Glutamatergic neuron (in vitro differentiated cells): ENCODE measurements at regions not wholly inside any gene's neighbourhood (a gene's known extent, or its start where the extent isn't known, plus 50 kb on each side); places are given as distances from the start of the nearest gene placed in this dataset.

ENCODE experiments used
- DNase-seq: peaks from one replicate; pipeline ENCODE4 v3.0.0; 2022
- H3K27ac Mint-ChIP-seq: one replicate; pipeline ENCODE4 v1.8.0; 2020; ENCODE audit warnings: mild to moderate bottlenecking, mixed read lengths, inconsistent platforms; ENCODE audit not compliant: unreplicated experiment
- H3K27me3 Mint-ChIP-seq: one replicate; pipeline ENCODE4 v1.8.0; 2020; ENCODE audit warnings: mild to moderate bottlenecking, moderate library complexity, mixed read lengths, inconsistent platforms; ENCODE audit not compliant: unreplicated experiment
- H3K36me3 Mint-ChIP-seq: one replicate; pipeline ENCODE4 v1.8.0; 2020; ENCODE audit warnings: mild to moderate bottlenecking, mixed read lengths, inconsistent platforms; ENCODE audit not compliant: unreplicated experiment
- H3K4me1 Mint-ChIP-seq: one replicate; pipeline ENCODE4 v1.8.0; 2020; ENCODE audit warnings: mild to moderate bottlenecking, low read depth, mixed read lengths, inconsistent platforms; ENCODE audit not compliant: unreplicated experiment
- H3K4me3 Mint-ChIP-seq: one replicate; pipeline ENCODE4 v1.8.0; 2020; ENCODE audit warnings: mild to moderate bottlenecking, mixed read lengths, inconsistent platforms; ENCODE audit not compliant: unreplicated experiment
- H3K9me3 Mint-ChIP-seq: one replicate; pipeline ENCODE4 v1.8.0; 2020; ENCODE audit warnings: mild to moderate bottlenecking, moderate library complexity, mixed read lengths, inconsistent platforms; ENCODE audit not compliant: unreplicated experiment
- TF ChIP-seq, protein P1 (sequence below): fragments of 200-600 bp; sonication (generic); IDR thresholded peaks from one replicate; pipeline ENCODE4 v1.5.0; 2021; ENCODE audit not compliant: partially characterized antibody, unreplicated experiment

DNA sequence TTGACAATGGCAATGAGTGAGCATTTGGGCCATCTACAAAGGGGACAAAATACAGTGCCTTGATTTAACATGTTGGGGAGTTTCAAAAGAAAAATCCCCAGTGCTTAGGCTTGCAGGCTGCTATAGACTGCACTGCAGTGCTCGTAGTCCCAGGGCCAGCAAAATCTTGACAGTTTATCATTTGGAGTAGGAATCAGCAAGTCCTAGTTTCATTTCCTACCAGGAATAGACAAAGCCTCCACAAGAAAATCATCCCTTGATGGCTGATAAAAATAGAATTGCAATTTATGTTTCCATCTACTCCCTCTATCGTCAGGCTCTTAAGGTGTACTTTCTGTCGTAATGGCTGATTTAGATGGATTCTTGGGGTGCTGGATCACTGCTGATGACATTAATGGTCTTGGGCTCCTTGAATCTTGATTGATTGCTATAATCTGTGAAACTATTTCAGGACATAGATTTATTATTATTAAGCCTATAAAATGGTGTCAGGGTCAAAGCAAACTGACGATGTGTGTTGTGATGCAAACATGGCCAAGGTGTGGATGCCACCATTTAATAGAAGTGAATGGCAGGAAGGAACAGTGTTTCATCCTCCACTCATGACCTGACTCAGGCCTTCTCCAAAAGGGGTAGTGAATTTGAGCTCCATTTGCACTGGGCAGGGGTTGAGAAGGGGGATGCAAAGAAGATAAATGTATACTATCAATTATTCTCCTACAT, 171.7 kb downstream of the PIK3R1 start:
- H3K27me3 Mint-ChIP-seq: no peaks in the 10 kb centered on the region

GRCh38 chr5:68389618-68390017, 174.1 kb downstream of the PIK3R1 start:
- TF ChIP-seq, protein P1, sequence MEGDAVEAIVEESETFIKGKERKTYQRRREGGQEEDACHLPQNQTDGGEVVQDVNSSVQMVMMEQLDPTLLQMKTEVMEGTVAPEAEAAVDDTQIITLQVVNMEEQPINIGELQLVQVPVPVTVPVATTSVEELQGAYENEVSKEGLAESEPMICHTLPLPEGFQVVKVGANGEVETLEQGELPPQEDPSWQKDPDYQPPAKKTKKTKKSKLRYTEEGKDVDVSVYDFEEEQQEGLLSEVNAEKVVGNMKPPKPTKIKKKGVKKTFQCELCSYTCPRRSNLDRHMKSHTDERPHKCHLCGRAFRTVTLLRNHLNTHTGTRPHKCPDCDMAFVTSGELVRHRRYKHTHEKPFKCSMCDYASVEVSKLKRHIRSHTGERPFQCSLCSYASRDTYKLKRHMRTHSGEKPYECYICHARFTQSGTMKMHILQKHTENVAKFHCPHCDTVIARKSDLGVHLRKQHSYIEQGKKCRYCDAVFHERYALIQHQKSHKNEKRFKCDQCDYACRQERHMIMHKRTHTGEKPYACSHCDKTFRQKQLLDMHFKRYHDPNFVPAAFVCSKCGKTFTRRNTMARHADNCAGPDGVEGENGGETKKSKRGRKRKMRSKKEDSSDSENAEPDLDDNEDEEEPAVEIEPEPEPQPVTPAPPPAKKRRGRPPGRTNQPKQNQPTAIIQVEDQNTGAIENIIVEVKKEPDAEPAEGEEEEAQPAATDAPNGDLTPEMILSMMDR: no peak

More for the DNA sequence above, 171.7 kb downstream of the PIK3R1 start:
- no peaks in the 10 kb centered on the region for H3K9me3 Mint-ChIP-seq
- no peaks in the 10 kb centered on the region for H3K4me1 Mint-ChIP-seq
- DNase-seq: no peak
- H3K27ac Mint-ChIP-seq: no peak overlapping the region
- TF ChIP-seq, protein P1: no peak
- no peak overlapping the region for H3K4me3 Mint-ChIP-seq
- no peaks in the 10 kb centered on the region for H3K36me3 Mint-ChIP-seq

DNA sequence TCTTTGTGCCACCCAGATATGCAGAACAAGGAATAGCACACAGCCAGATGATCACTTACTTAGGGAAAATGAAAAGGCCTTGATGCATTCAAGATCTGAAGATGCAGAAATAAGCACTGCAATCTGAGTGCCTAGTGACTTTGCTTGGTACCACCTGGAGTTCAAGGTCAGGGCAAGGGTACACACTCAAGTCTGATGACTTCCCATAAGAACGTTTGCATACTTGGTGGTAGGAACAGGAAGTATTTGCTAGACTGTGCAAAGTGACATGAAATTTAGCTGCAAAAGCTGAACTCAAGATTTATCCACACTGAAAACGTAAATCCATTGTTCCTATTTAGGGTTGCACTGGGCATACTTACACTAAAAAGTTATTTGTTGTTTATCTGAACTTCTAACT, 177.1 kb downstream of the PIK3R1 start:
- Mint-ChIP-seq H3K27ac (no peak overlapping the region), H3K4me3 (no peak overlapping the region), H3K4me1 (no peaks in the 10 kb centered on the region), H3K36me3 (no peaks in the 10 kb centered on the region), H3K27me3 (no peaks in the 10 kb centered on the region), H3K9me3 (no peaks in the 10 kb centered on the region)
- TF ChIP-seq, protein P1: no peak
- DNase-seq: no peak

More at GRCh38 chr5:68389618-68390017, 174.1 kb downstream of the PIK3R1 start:
- Mint-ChIP-seq H3K4me1 (no peaks in the 10 kb centered on the region), H3K27me3 (no peaks in the 10 kb centered on the region), H3K36me3 (no peaks in the 10 kb centered on the region), H3K4me3 (no peak overlapping the region), H3K27ac (no peak overlapping the region), H3K9me3 (no peaks in the 10 kb centered on the region)
- no peak for DNase-seq

DNA sequence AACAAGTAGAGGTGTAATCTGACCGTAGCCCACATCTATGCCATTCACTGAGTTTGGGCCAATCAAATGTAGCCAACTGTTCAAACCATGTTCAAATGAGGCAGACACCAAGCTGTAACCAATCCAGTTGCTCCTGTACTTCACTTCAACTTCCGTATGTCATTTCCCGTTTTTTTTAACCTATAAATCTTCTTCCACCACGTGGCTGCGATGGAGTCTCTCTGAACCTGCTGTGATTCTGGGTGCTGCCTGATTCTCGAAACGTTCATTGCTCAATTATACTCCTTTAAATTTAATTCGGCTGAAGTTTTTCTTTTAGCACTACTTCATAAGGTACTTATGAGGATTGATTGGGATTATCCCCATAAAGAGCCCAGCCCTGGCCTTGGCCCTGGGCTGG, 179.7 kb downstream of the PIK3R1 start:
- H3K9me3 Mint-ChIP-seq: no peaks in the 10 kb centered on the region

DNA sequence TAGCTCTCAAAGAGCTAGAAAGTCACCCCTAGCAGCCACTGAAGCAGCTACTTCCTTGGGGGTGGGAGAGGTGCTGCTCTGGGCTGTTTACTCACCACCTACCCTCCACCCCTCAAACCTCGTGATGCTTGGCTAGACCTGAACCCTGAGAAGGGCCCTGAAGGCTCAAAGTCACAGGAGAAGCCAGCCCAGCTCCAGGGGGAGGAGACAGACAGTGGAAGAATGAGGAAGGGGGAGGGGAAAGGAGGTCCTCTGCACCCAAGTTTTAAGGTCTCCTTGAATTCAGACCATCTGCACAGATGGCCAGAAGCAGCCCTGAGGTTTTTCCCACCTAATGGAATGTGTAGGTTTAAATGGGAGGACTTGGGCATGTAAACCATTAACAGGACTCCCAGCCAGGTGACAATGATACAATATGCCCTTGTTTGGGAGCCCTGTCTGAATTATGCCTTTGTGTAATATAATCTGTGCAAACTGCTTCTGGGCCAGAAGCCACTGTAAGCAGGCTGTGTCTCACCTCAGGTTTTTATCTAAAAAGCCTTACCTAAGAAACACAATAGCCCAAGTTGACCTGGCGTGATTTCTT, 180.5 kb downstream of the PIK3R1 start:
- Mint-ChIP-seq H3K9me3 (no peaks in the 10 kb centered on the region), H3K36me3 (no peaks in the 10 kb centered on the region), H3K4me3 (no peak overlapping the region), H3K4me1 (no peaks in the 10 kb centered on the region), H3K27ac (no peak overlapping the region), H3K27me3 (no peaks in the 10 kb centered on the region)
- TF ChIP-seq, protein P1: no peak
- no peak for DNase-seq

More for the DNA sequence above, 179.7 kb downstream of the PIK3R1 start:
- H3K27ac Mint-ChIP-seq: no peak overlapping the region
- no peak for DNase-seq
- no peaks in the 10 kb centered on the region for H3K36me3 Mint-ChIP-seq
- H3K4me1 Mint-ChIP-seq: no peaks in the 10 kb centered on the region
- no peak overlapping the region for H3K4me3 Mint-ChIP-seq
- TF ChIP-seq, protein P1: no peak
- H3K27me3 Mint-ChIP-seq: no peaks in the 10 kb centered on the region
